Caco-2 (cell line): ENCODE measurements at regions not wholly inside any gene's neighbourhood (a gene's known extent, or its start where the extent isn't known, plus 50 kb on each side); places are given as distances from the start of the nearest gene placed in this dataset.

Source experiments
- BruUV-seq: library from RNA; stranded (reverse); fragments of 400-500 nt; replicated peaks from 2 replicates; lab custom pipeline; 2021; lab: Mats Ljungman, UMichigan
- CTCF ChIA-PET: fragments of 300-600 bp; sonication (Branson Sonifier 250); formaldehyde crosslinking; loops from one replicate; lab custom pipeline; 2022; ENCODE audit warnings: antibody characterized with exemption; lab: Charles Lee
- POLR2A ChIA-PET: fragments of 300-600 bp; sonication (Branson Sonifier 250); formaldehyde crosslinking; loops from one replicate; lab custom pipeline; 2022; ENCODE audit warnings: antibody characterized with exemption; lab: Charles Lee
- DNase-seq, 2 experiments: peaks; one replicate each; pipeline versions ENCODE4 v3.0.0 to v3.0.0-alpha.2; 2020 to 2022
- H3K27me3 ChIP-seq: replicated peaks from 2 replicates; pipeline ENCODE4 v1.6.0; 2011; ENCODE audit warnings: low read length; ENCODE audit not compliant: control insufficient read depth, insufficient read depth
- H3K36me3 ChIP-seq: 2 replicates; pipeline ENCODE4 v1.5.1; 2011; ENCODE audit warnings: low read length; ENCODE audit not compliant: control insufficient read depth, insufficient read depth
- H3K4me1 ChIP-seq: fragments of 250-450 bp; sonication (Bioruptor Pico); 2 replicates; pipeline ENCODE4 v1.5.1; 2020; ENCODE audit warnings: mild to moderate bottlenecking
- H3K4me3 ChIP-seq: 2 replicates; pipeline ENCODE4 v1.5.1; 2011; ENCODE audit warnings: low read depth, mild to moderate bottlenecking, control low read depth, low read length
- H3K9me3 ChIP-seq: fragments of 250-450 bp; sonication (Bioruptor Pico); 2 replicates; pipeline ENCODE4 v1.5.1; 2020; ENCODE audit warnings: mild to moderate bottlenecking, moderate library complexity
- H3K27ac Mint-ChIP-seq: one replicate; pipeline ENCODE4 v1.8.0; 2022; ENCODE audit warnings: mixed read lengths; ENCODE audit not compliant: unreplicated experiment
- H3K27me3 Mint-ChIP-seq: one replicate; pipeline ENCODE4 v1.8.0; 2022; ENCODE audit warnings: mixed read lengths; ENCODE audit not compliant: insufficient read depth, unreplicated experiment
- H3K36me3 Mint-ChIP-seq: one replicate; pipeline ENCODE4 v1.8.0; 2022; ENCODE audit warnings: mild to moderate bottlenecking, mixed read lengths; ENCODE audit not compliant: insufficient read depth, unreplicated experiment
- H3K4me1 Mint-ChIP-seq: one replicate; pipeline ENCODE4 v1.8.0; 2022; ENCODE audit warnings: low read depth, mixed read lengths; ENCODE audit not compliant: unreplicated experiment
- H3K4me3 Mint-ChIP-seq: one replicate; pipeline ENCODE4 v1.8.0; 2022; ENCODE audit warnings: mild to moderate bottlenecking, moderate library complexity, mixed read lengths; ENCODE audit not compliant: unreplicated experiment
- H3K9me3 Mint-ChIP-seq: one replicate; pipeline ENCODE4 v1.8.0; 2022; ENCODE audit warnings: mixed read lengths; ENCODE audit not compliant: unreplicated experiment
- intact Hi-C: fragments of 100-400 bp; cut with micrococcal nuclease; formaldehyde crosslinking; loops from one replicate; pipeline ENCODE4 v1.10.0; 2022; ENCODE audit not compliant: unreplicated experiment
- TF ChIP-seq, protein P1 (sequence below), 2 experiments: fragments of 200-600 bp in 1 of 2; IDR thresholded peaks; 1 replicate in 1 of 2; 2 replicates in 1 of 2; pipeline versions ENCODE4 v1.5.1 to v1.8.0; 2011 to 2022; ENCODE audit warnings: antibody characterized with exemption in 1 of 2, control low read depth in 1 of 2, inconsistent platforms in 1 of 2, low read depth in 1 of 2, low read length in 1 of 2, mild to moderate bottlenecking in 1 of 2, moderate library complexity in 1 of 2; ENCODE audit not compliant: insufficient read depth in 1 of 2, severe bottlenecking in 1 of 2, unreplicated experiment in 1 of 2

DNA sequence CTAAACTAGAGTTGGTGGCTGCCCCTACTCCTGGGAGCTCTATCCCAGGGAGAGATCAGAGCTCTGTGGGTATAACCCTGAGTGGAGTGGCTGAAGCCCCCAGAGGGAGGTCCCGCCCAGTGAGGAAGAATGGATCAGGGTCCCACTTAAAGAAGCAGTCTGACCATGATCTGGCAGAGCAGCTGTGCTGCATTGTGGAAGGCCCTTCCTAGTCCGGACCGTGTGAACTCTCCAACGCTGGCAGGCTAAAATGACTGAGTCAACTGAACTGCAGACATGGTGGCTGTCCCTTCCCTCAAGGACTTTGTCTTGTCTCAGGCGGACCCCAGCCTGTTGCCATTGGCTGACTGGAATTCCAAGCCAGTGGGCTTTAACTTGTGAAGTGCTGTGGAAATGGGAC is 494.2 kb downstream of the FAM181B start:
- ChIA-PET POLR2A (no interaction called here), CTCF (no interaction called here)
- no peaks in the 10 kb centered on the region for H3K9me3 ChIP-seq
- BruUV-seq = no TSS peak
- no peak for DNase-seq
- H3K4me3 ChIP-seq = no peak overlapping the region
- TF ChIP-seq, protein P1, sequence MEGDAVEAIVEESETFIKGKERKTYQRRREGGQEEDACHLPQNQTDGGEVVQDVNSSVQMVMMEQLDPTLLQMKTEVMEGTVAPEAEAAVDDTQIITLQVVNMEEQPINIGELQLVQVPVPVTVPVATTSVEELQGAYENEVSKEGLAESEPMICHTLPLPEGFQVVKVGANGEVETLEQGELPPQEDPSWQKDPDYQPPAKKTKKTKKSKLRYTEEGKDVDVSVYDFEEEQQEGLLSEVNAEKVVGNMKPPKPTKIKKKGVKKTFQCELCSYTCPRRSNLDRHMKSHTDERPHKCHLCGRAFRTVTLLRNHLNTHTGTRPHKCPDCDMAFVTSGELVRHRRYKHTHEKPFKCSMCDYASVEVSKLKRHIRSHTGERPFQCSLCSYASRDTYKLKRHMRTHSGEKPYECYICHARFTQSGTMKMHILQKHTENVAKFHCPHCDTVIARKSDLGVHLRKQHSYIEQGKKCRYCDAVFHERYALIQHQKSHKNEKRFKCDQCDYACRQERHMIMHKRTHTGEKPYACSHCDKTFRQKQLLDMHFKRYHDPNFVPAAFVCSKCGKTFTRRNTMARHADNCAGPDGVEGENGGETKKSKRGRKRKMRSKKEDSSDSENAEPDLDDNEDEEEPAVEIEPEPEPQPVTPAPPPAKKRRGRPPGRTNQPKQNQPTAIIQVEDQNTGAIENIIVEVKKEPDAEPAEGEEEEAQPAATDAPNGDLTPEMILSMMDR (IDR thresholded peaks at IDR 0.05; ENCODE audit: insufficient read depth in 1 of 2, low read depth in 1 of 2, low read length in 1 of 2, severe bottlenecking in 1 of 2, unreplicated experiment in 1 of 2) = no peak
- intact Hi-C loops = no loop called here
- no peaks in the 10 kb centered on the region for H3K27me3 ChIP-seq
- H3K36me3 Mint-ChIP-seq = no peaks in the 10 kb centered on the region
- no peaks in the 10 kb centered on the region for H3K9me3 Mint-ChIP-seq
- no peaks in the 10 kb centered on the region for H3K4me1 Mint-ChIP-seq
- H3K4me3 Mint-ChIP-seq = no peak overlapping the region
- H3K4me1 ChIP-seq = no peaks in the 10 kb centered on the region
- H3K27ac Mint-ChIP-seq = no peak overlapping the region
- H3K36me3 ChIP-seq = no peaks in the 10 kb centered on the region
- H3K27me3 Mint-ChIP-seq = peaks cover 3% of the 10 kb centered on the region

DNA sequence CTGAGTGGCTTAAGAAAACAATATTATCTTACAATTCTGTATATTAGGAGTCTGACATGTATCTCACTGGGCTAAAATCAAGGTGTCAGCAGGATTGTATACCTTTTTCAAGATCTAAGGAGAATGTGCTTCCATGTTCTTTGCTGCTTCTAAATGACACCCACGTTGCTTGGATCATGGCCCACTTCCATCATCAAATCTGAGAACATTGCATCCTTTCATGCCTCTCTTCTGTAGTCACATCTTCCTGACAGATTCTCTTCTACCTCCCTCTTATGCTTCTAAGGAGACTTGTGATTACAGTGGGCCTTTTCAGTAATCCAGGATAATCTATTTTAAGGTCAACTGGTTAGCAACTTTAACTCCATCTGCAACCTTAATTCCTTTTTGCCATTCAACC is 499.4 kb downstream of the FAM181B start:
- BruUV-seq = no TSS peak
- intact Hi-C loops = loop anchor here (5.0 kb wide), 1 partner anchor 463 kb away; no protein-coding TSS in a partner anchor
- H3K4me3 ChIP-seq = no peak overlapping the region
- H3K36me3 Mint-ChIP-seq = no peaks in the 10 kb centered on the region
- no peak overlapping the region for H3K4me3 Mint-ChIP-seq
- TF ChIP-seq, protein P1 (IDR thresholded peaks at IDR 0.05; ENCODE audit: insufficient read depth in 1 of 2, low read depth in 1 of 2, low read length in 1 of 2, severe bottlenecking in 1 of 2, unreplicated experiment in 1 of 2) = no peak
- ChIA-PET POLR2A (no interaction called here), CTCF (interaction anchor here (0.7 kb wide), 1 partner anchor 214 kb away, joined by 3 read pairs; no protein-coding TSS in a partner anchor)
- no peaks in the 10 kb centered on the region for H3K27me3 Mint-ChIP-seq
- no peaks in the 10 kb centered on the region for H3K27me3 ChIP-seq
- H3K27ac Mint-ChIP-seq = no peak overlapping the region
- no peaks in the 10 kb centered on the region for H3K4me1 Mint-ChIP-seq
- H3K36me3 ChIP-seq = no peaks in the 10 kb centered on the region
- H3K9me3 ChIP-seq = no peaks in the 10 kb centered on the region
- H3K4me1 ChIP-seq = no peaks in the 10 kb centered on the region
- no peaks in the 10 kb centered on the region for H3K9me3 Mint-ChIP-seq
- DNase-seq = no peak

DNA sequence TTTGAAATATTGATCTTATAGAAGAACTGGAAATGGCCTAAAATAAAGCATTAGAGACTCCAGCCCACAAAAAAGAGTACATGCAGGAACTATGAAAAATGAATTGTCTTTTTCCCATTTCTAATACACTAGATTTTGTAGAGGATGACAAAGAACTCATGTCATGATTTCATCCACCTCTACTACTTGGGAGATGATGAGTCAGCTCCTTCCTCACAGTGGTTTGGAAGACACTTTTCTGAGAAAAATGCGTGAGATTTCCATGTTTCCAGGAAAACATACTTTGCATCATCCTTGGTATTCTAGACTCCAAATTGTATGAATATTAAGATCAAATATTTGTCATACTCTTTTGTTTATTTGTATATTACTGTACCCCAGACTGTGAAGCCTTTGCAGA is 500.5 kb downstream of the FAM181B start:
- H3K4me1 Mint-ChIP-seq = no peaks in the 10 kb centered on the region
- H3K9me3 Mint-ChIP-seq = no peaks in the 10 kb centered on the region
- POLR2A ChIA-PET = no interaction called here
- Histone ChIP-seq H3K36me3 (no peaks in the 10 kb centered on the region), H3K4me3 (no peak overlapping the region), H3K9me3 (no peaks in the 10 kb centered on the region), H3K4me1 (no peaks in the 10 kb centered on the region), H3K27me3 (no peaks in the 10 kb centered on the region)
- H3K27me3 Mint-ChIP-seq = peaks cover 3% of the 10 kb centered on the region
- H3K36me3 Mint-ChIP-seq = no peaks in the 10 kb centered on the region
- no TSS peak for BruUV-seq
- CTCF ChIA-PET = no interaction called here
- no peak overlapping the region for H3K27ac Mint-ChIP-seq
- DNase-seq = no peak
- TF ChIP-seq, protein P1 (IDR thresholded peaks at IDR 0.05; ENCODE audit: insufficient read depth in 1 of 2, low read depth in 1 of 2, low read length in 1 of 2, severe bottlenecking in 1 of 2, unreplicated experiment in 1 of 2) = no peak
- H3K4me3 Mint-ChIP-seq = no peak overlapping the region
- intact Hi-C loops = loop anchor here (5.0 kb wide), 1 partner anchor 464 kb away; no protein-coding TSS in a partner anchor
